Spleen (tissue), 11 donors: ENCODE measurements at regions not wholly inside any gene's neighbourhood (a gene's known extent, or its start where the extent isn't known, plus 50 kb on each side); places are given as distances from the start of the nearest gene placed in this dataset.
"Not testable (repeated sequence)": the region's sequence is repeated elsewhere in the genome, so short reads cannot be mapped to it uniquely, and the experiment has no call there.

Source experiments
- DNase-seq: peaks from one replicate; pipeline ENCODE4 v3.0.0-alpha.2; 2020
- H3K27ac ChIP-seq, 8 donors: fragments of 200-600 bp; sonication (generic) in 7 of 8; 1 replicate in 4 of 8; 2 replicates in 4 of 8; pipeline versions ENCODE4 v1.5.0 to v1.8.0; 2016 to 2021; ENCODE audit warnings: inconsistent platforms in 4 of 8, mild to moderate bottlenecking in 4 of 8, moderate library complexity in 1 of 8
- H3K27me3 ChIP-seq, 7 donors: fragments of 200-600 bp; sonication (generic) in 6 of 7; replicated peaks in 1 of 7; 1 replicate in 4 of 7; 2 replicates in 3 of 7; pipeline versions ENCODE4 v1.5.0 to v1.8.0; 2016 to 2021; ENCODE audit warnings: inconsistent platforms in 3 of 7, mild to moderate bottlenecking in 1 of 7
- H3K36me3 ChIP-seq, 6 donors: fragments of 200-600 bp; sonication (generic) in 5 of 6; 1 replicate in 4 of 6; 2 replicates in 2 of 6; pipeline versions ENCODE4 v1.5.0 to v1.8.0; 2016 to 2021; ENCODE audit warnings: inconsistent platforms in 2 of 6
- H3K4me1 ChIP-seq, 6 donors: fragments of 200-600 bp; sonication (generic) in 5 of 6; 1 replicate in 3 of 6; 2 replicates in 3 of 6; pipeline versions ENCODE4 v1.5.0 to v1.8.0; 2016 to 2021; ENCODE audit warnings: inconsistent platforms in 3 of 6
- H3K4me3 ChIP-seq, 8 donors: fragments of 200-600 bp; sonication (generic) in 7 of 8; 1 replicate in 4 of 8; 2 replicates in 4 of 8; pipeline versions ENCODE4 v1.5.0 to v1.8.0; 2016 to 2021; ENCODE audit warnings: inconsistent platforms in 4 of 8, mild to moderate bottlenecking in 4 of 8, moderate library complexity in 2 of 8
- H3K9me3 ChIP-seq, 8 donors: fragments of 200-600 bp; sonication (generic) in 7 of 8; 1 replicate in 4 of 8; 2 replicates in 4 of 8; pipeline versions ENCODE4 v1.5.0 to v1.8.0; 2016 to 2021; ENCODE audit warnings: inconsistent platforms in 4 of 8
- POLR2A ChIP-seq, 3 donors: fragments of 450-650 bp; IDR thresholded peaks; one replicate each; pipeline ENCODE4 v1.5.1; 2017; ENCODE audit warnings: antibody characterized with exemption in 3 of 3, mild to moderate bottlenecking in 1 of 3
- POLR2AphosphoS5 ChIP-seq, 3 donors: sonication (generic); formaldehyde crosslinking; IDR thresholded peaks; one replicate each; pipeline ENCODE4 v1.5.1; 2017; ENCODE audit warnings: antibody characterized with exemption in 3 of 3
- WGBS, 5 donors: extraction: QIAGEN DNeasy Blood & Tissue Kit in 3 of 5; methylation state at CpG; one replicate each; pipeline versions ENCODE4 v1.1.5 to v1.1.7; 2013 to 2018; 5-methylcytosine and 5-hydroxymethylcytosine counted together
- intact Hi-C: fragments of 100-400 bp; cut with DNase I; formaldehyde crosslinking; loops from one replicate; pipeline ENCODE4 v1.15.0; 2023; ENCODE audit warnings: low total_unique reads
- TF ChIP-seq, protein P1 (sequence below), 11 experiments: fragments of 200-600 bp in 7 of 11; fragments of 450-650 bp in 4 of 11; sonication (generic) in 4 of 11; IDR thresholded peaks in 8 of 11; conservative IDR thresholded peaks in 3 of 11; 1 replicate in 7 of 11; 2 replicates in 4 of 11; pipeline versions ENCODE4 v1.4.0 to v1.8.0; 2016 to 2021; ENCODE audit warnings: antibody characterized with exemption in 11 of 11, inconsistent platforms in 4 of 11, mild to moderate bottlenecking in 1 of 11
- donor health status: healthy with polysubstance abuse.
- donor health status: DM: no; HTN: no; CAD: no; lungs with moderate emphysema.
- donor health status: DM: no; HTN: no; CAD: no.
- donor health status: Bipolar disorder and iron deficiency.
- donor health status: healthy.
- donor health status: DM: no; HTN: no; CAD: no.
- donor health status: DM: yes; HTN: yes; CAD: no.

GRCh38 chrX:54640103-54640690 is 110.2 kb downstream of the GNL3L start:
- TF ChIP-seq, protein P1, sequence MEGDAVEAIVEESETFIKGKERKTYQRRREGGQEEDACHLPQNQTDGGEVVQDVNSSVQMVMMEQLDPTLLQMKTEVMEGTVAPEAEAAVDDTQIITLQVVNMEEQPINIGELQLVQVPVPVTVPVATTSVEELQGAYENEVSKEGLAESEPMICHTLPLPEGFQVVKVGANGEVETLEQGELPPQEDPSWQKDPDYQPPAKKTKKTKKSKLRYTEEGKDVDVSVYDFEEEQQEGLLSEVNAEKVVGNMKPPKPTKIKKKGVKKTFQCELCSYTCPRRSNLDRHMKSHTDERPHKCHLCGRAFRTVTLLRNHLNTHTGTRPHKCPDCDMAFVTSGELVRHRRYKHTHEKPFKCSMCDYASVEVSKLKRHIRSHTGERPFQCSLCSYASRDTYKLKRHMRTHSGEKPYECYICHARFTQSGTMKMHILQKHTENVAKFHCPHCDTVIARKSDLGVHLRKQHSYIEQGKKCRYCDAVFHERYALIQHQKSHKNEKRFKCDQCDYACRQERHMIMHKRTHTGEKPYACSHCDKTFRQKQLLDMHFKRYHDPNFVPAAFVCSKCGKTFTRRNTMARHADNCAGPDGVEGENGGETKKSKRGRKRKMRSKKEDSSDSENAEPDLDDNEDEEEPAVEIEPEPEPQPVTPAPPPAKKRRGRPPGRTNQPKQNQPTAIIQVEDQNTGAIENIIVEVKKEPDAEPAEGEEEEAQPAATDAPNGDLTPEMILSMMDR (IDR thresholded peaks at IDR 0.05 in 8 of 11, conservative IDR thresholded peaks at IDR 0.05 in 3 of 11), result no peak
- TF ChIP-seq POLR2AphosphoS5 (IDR thresholded peaks at IDR 0.05), result no peak
- no peak for TF ChIP-seq POLR2A (IDR thresholded peaks at IDR 0.05)
- Histone ChIP-seq H3K27ac (peak overlapping the region; percentile 63 to 92 (median 90)), H3K4me3 (peak overlapping the region in 5 of 8 donors; percentile 18 to 66 (median 36)), H3K4me1 (peaks cover 0 to 7% (median 2%) of the 10 kb centered on the region in 6 donors), H3K27me3 (no peaks in the 10 kb centered on the region), H3K9me3 (peaks cover 0 to 6% (median 0%) of the 10 kb centered on the region in 8 donors), H3K36me3 (no peaks in the 10 kb centered on the region)
- intact Hi-C loops, result no loop called here
- DNase-seq, result no peak
- 28 to 48% (median 35%) methylated on average over 6 of the region's 6 CpGs for WGBS, 5 donors

DNA sequence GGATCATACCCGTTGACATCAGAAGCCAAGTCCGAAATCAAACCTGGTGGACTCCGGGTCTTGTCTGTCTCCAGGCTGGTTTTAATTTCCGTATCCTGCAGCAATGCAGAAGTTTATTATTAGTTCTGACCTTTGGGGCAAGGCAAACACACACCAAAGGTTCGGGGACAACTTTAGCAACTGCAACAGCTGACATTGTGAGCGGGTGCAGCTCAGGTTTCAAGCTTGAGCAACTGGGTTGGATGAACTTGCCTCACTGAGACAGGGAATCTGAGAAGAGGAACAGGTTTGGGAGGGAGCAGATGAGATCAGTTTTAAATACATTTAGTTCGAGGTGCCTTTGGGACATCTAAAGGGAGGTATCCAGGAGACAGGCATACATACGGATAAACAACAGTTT is 110.7 kb downstream of the GNL3L start:
- WGBS, 5 donors, result 66 to 83% (median 79%) methylated on average over 7 to 8 of the region's 8 CpGs
- intact Hi-C loops, result no loop called here
- no peaks in the 10 kb centered on the region for H3K27me3 ChIP-seq
- DNase-seq, result no peak
- no peaks in the 10 kb centered on the region for H3K36me3 ChIP-seq
- H3K4me1 ChIP-seq, result peaks cover 0 to 7% (median 2%) of the 10 kb centered on the region in 6 donors
- TF ChIP-seq, protein P1 (IDR thresholded peaks at IDR 0.05 in 8 of 11, conservative IDR thresholded peaks at IDR 0.05 in 3 of 11), result no peak
- no peak for TF ChIP-seq POLR2AphosphoS5 (IDR thresholded peaks at IDR 0.05)
- TF ChIP-seq POLR2A (IDR thresholded peaks at IDR 0.05), result no peak
- no peak overlapping the region for H3K4me3 ChIP-seq
- H3K9me3 ChIP-seq, result peaks cover 0 to 1% (median 0%) of the 10 kb centered on the region in 8 donors
- H3K27ac ChIP-seq, result peak overlapping the region in 6 of 8 donors; percentile 78 to 92 (median 90)

DNA sequence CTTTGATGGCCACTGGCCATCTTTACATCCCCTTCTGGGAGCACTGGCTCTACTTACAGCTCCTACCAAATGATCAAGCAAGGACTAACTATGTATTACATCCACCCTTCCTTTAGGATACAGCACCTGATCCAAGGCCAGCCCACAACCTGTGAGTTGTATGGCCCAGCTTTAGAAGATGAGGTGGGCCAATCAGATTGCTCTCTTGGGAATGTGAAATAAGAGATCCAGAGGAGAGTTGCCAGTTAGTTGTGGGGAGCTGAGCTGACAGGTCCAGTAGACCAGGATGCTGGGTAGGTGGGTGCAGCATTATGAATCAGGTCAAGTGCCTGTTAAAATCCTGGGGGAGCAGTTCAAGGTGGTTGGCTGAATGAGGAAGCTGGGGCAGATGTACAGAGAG is 111.5 kb downstream of the GNL3L start:
- no peak overlapping the region for H3K27ac ChIP-seq
- peaks cover 0 to 7% (median 2%) of the 10 kb centered on the region in 6 donors for H3K4me1 ChIP-seq
- H3K27me3 ChIP-seq, result no peaks in the 10 kb centered on the region
- H3K36me3 ChIP-seq, result no peaks in the 10 kb centered on the region
- no peak overlapping the region for H3K4me3 ChIP-seq
- intact Hi-C loops, result no loop called here
- H3K9me3 ChIP-seq, result no peaks in the 10 kb centered on the region
- TF ChIP-seq POLR2A (IDR thresholded peaks at IDR 0.05) (no peak), POLR2AphosphoS5 (IDR thresholded peaks at IDR 0.05) (no peak)
- TF ChIP-seq, protein P1 (IDR thresholded peaks at IDR 0.05 in 8 of 11, conservative IDR thresholded peaks at IDR 0.05 in 3 of 11), result no peak
- no peak for DNase-seq

DNA sequence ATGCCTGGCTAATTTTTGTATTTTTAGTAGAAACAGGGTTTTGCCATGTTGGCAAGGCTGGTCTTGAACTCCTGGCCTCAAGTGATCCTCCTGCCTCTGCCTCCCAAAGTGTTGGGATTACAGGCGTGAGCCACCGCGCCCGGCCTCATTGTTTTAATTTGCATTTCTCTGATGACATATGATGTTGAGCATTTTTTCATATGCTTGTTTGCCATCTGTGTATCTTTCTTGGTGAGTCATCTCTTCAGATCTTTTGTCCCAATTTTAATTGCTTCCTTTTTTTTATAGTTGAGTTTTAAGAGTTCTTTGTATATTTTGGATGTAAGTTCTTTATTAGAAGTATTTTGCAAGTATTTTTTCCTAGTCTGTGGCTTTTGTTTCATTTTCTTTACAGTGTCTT is 117.6 kb downstream of the GNL3L start:
- H3K9me3 ChIP-seq, result peaks cover 0 to 16% (median 6%) of the 10 kb centered on the region in 8 donors
- H3K27ac ChIP-seq, DNase-seq, H3K36me3 ChIP-seq, H3K27me3 ChIP-seq, H3K4me3 ChIP-seq, intact Hi-C loops, H3K4me1 ChIP-seq: not testable (repeated sequence)
- 92 to 100% (median 96%) methylated on average over 4 of the region's 4 CpGs for WGBS, 5 donors
